HL-60 (cell line): ENCODE measurements at regions not wholly inside any gene's neighbourhood (a gene's known extent, or its start where the extent isn't known, plus 50 kb on each side); places are given as distances from the start of the nearest gene placed in this dataset.

Experiments used
- GABPA ChIP-seq: IDR thresholded peaks from 2 replicates; pipeline ENCODE4 v1.6.1; 2012; ENCODE audit warnings: low read depth
- POLR2AphosphoS5 ChIP-seq: IDR thresholded peaks from 2 replicates; pipeline ENCODE4 v1.6.1; 2012; ENCODE audit warnings: low read depth
- REST ChIP-seq: IDR thresholded peaks from 2 replicates; pipeline ENCODE4 v1.6.1; 2012; ENCODE audit warnings: low read depth; ENCODE audit not compliant: insufficient replicate concordance
- TF ChIP-seq, protein P1 (sequence below): IDR thresholded peaks from one replicate; pipeline ENCODE4 v1.5.1; 2011; ENCODE audit warnings: low read length, control low read depth, inconsistent platforms; ENCODE audit not compliant: insufficient read depth

DNA sequence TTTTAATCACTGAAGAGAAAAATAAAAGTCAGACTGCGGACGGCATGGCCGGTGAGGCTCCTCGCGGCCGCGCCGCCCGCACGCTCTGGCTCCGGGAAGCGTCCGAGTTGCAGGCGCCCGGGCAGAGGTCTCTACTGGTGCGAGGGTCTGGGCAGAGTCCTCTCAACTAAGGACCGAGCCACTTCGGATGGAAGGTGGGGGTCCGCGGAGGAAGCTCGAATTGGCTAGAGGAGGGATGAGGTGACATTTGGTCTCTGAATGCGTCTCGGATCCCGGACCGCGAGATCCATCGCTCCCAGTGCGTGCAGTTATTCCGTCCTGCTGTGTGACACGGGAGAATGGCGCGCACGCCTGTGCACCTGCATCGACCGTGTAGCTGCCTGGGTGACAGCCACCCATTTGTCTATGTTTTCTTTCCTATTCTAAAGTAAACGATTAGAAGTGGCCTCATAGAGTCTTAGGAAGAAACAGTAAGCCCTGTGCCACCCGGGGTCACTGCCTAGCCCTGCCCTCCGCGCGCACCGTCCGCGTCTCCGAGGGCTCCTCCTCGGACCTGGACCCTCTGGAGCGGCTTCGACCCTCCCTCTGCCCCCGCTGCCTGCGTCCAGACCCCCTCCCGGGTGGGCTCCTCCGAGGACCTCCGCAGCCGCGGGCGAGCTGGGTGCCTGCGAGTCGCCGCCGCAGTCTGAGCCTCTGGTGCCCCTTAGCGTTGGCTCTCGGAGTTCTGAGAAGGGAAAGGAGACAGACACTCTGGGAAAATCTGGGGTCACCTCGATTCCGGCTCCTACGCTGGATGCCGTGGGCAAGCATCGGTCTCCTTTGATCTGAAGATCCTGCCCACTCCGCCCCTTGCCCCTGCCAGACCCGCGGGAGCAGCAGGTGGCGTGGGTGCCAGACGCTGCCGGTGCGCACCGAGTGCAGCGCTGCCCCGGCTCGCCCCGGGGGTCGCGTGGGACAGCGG lies 347.4 kb downstream of the LIG4 start:
- TF ChIP-seq REST, result no peak
- TF ChIP-seq, protein P1, sequence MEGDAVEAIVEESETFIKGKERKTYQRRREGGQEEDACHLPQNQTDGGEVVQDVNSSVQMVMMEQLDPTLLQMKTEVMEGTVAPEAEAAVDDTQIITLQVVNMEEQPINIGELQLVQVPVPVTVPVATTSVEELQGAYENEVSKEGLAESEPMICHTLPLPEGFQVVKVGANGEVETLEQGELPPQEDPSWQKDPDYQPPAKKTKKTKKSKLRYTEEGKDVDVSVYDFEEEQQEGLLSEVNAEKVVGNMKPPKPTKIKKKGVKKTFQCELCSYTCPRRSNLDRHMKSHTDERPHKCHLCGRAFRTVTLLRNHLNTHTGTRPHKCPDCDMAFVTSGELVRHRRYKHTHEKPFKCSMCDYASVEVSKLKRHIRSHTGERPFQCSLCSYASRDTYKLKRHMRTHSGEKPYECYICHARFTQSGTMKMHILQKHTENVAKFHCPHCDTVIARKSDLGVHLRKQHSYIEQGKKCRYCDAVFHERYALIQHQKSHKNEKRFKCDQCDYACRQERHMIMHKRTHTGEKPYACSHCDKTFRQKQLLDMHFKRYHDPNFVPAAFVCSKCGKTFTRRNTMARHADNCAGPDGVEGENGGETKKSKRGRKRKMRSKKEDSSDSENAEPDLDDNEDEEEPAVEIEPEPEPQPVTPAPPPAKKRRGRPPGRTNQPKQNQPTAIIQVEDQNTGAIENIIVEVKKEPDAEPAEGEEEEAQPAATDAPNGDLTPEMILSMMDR, result no peak
- no peak for TF ChIP-seq POLR2AphosphoS5
- no peak for TF ChIP-seq GABPA
